Stomach (tissue), 4 donors: ENCODE measurements at regions not wholly inside any gene's neighbourhood (a gene's known extent, or its start where the extent isn't known, plus 50 kb on each side); places are given as distances from the start of the nearest gene placed in this dataset.

Experiments used
- CTCF ChIP-seq, 7 experiments: fragments of 450-650 bp in 4 of 7; fragments of 200-600 bp in 3 of 7; sonication (generic) in 3 of 7; IDR thresholded peaks; one replicate each; pipeline ENCODE4 v1.5.1; 2016 to 2019; ENCODE audit warnings: antibody characterized with exemption in 7 of 7, control low read depth in 2 of 7, mild to moderate bottlenecking in 1 of 7
- EP300 ChIP-seq: sonication (generic); formaldehyde crosslinking; IDR thresholded peaks from one replicate; pipeline ENCODE4 v1.6.1; 2017; ENCODE audit warnings: antibody characterized with exemption
- POLR2A ChIP-seq, 4 donors: fragments of 450-650 bp; IDR thresholded peaks; one replicate each; pipeline ENCODE4 v1.6.1; 2016; ENCODE audit warnings: antibody characterized with exemption in 4 of 4, control low read depth in 2 of 4, mild to moderate bottlenecking in 1 of 4, moderate library complexity in 1 of 4
- POLR2AphosphoS5 ChIP-seq, 3 donors: sonication (generic); formaldehyde crosslinking; IDR thresholded peaks; one replicate each; pipeline ENCODE4 v1.6.1; 2016; ENCODE audit warnings: antibody characterized with exemption in 3 of 3

GRCh38 chr17:45693792-45694191 is 90.3 kb upstream of the CRHR1 start:
- no peak for TF ChIP-seq POLR2A (IDR thresholded peaks at IDR 0.05)
- TF ChIP-seq POLR2AphosphoS5 (IDR thresholded peaks at IDR 0.05) = no peak
- TF ChIP-seq CTCF (IDR thresholded peaks at IDR 0.05) = no peak
- TF ChIP-seq EP300 = no peak
